ENCODE measurements at regions not wholly inside any gene's neighbourhood (a gene's known extent, or its start where the extent isn't known, plus 50 kb on each side); places are given as distances from the start of the nearest gene placed in this dataset.
A peak's percentile ranks its signal among the peaks of the same experiment; 100 is the strongest.

DNA sequence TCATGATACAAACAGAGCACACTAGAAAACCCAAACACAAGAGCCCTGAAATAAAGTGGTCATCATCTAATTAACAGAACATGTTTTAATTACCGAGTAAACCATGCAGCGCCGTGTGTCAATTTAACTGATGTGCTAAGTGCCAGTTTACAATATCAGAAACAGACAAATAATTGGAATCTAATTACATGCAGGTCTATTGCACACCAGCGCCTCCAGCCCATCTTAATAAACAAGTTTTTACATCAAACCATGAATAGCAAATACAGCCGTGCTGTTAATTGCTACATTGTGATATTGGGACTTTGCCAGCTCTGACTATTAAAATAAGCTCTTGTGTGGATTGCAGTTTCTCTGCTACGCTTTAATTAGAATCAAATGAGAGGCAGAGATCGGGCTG, 510.2 kb upstream of the MDFIC2 start:
- peaks cover 2% of the 10 kb centered on the region for H3K36me3 Mint-ChIP-seq (ENCODE audit: low read depth)
- no peaks in the 10 kb centered on the region for H3K27me3 Mint-ChIP-seq (ENCODE audit: low read depth)
- DNase-seq (ENCODE audit: low spot score), result no peak
- TF ChIP-seq, protein P1, sequence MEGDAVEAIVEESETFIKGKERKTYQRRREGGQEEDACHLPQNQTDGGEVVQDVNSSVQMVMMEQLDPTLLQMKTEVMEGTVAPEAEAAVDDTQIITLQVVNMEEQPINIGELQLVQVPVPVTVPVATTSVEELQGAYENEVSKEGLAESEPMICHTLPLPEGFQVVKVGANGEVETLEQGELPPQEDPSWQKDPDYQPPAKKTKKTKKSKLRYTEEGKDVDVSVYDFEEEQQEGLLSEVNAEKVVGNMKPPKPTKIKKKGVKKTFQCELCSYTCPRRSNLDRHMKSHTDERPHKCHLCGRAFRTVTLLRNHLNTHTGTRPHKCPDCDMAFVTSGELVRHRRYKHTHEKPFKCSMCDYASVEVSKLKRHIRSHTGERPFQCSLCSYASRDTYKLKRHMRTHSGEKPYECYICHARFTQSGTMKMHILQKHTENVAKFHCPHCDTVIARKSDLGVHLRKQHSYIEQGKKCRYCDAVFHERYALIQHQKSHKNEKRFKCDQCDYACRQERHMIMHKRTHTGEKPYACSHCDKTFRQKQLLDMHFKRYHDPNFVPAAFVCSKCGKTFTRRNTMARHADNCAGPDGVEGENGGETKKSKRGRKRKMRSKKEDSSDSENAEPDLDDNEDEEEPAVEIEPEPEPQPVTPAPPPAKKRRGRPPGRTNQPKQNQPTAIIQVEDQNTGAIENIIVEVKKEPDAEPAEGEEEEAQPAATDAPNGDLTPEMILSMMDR (IDR thresholded peaks at IDR 0.05), result no peak
- H3K27ac Mint-ChIP-seq (ENCODE audit: unreplicated experiment), result no peak overlapping the region
- peaks cover 56% of the 10 kb centered on the region for H3K4me1 Mint-ChIP-seq (ENCODE audit: low read depth)
- H3K9me3 Mint-ChIP-seq (ENCODE audit: low read depth), result peaks cover 7% of the 10 kb centered on the region
- H3K4me3 Mint-ChIP-seq (ENCODE audit: unreplicated experiment), result no peak overlapping the region

DNA sequence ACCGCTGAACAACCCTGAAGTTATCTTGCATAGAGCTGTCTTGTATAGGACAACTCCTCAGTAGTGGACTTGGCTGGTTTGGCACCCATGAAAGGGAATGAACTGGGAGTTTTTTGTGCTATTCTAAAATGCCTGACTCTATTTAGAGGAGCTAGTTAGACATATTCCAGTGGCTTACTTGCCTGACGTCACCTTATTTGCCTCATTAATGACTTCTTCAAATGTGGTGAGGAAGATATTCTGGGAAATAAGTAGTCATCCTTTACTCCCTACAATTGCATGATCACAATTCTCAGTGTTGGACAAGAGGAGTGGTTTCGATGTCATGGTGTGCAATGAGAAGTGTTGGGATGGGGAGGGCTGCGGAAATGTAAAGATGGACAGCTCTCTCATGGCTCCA, 509.2 kb upstream of the MDFIC2 start:
- peaks cover 2% of the 10 kb centered on the region for H3K36me3 Mint-ChIP-seq (ENCODE audit: low read depth)
- no peak overlapping the region for H3K27ac Mint-ChIP-seq (ENCODE audit: unreplicated experiment)
- peaks cover 8% of the 10 kb centered on the region for H3K9me3 Mint-ChIP-seq (ENCODE audit: low read depth)
- H3K27me3 Mint-ChIP-seq (ENCODE audit: low read depth), result no peaks in the 10 kb centered on the region
- no peak overlapping the region for H3K4me3 Mint-ChIP-seq (ENCODE audit: unreplicated experiment)
- TF ChIP-seq, protein P1 (IDR thresholded peaks at IDR 0.05), result no peak
- no peak for DNase-seq (ENCODE audit: low spot score)
- peaks cover 55% of the 10 kb centered on the region for H3K4me1 Mint-ChIP-seq (ENCODE audit: low read depth)

DNA sequence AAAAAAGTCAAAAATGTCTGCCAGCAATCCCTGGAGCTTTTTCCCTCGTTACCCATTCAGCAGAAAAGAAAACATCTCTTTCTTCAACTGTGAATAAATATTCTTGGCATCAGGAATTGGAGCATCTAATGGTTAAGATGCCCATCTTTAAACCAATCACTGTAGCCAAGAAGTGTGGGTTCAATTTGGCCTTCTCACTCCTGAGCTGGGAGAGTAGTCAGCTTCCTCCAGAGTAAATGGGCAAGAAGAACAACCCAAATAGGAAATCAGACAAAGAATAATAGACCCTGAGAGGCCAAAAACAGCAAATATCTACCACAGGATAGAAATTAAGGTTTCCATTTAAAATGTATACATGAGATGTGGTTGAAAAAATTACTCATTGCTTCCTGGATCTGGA, 508.0 kb upstream of the MDFIC2 start:
- Mint-ChIP-seq H3K4me3 (ENCODE audit: unreplicated experiment) (no peak overlapping the region), H3K27me3 (ENCODE audit: low read depth) (no peaks in the 10 kb centered on the region), H3K36me3 (ENCODE audit: low read depth) (no peaks in the 10 kb centered on the region), H3K9me3 (ENCODE audit: low read depth) (peaks cover 3% of the 10 kb centered on the region), H3K27ac (ENCODE audit: unreplicated experiment) (no peak overlapping the region), H3K4me1 (ENCODE audit: low read depth) (peaks cover 54% of the 10 kb centered on the region)
- DNase-seq (ENCODE audit: low spot score), result no peak
- TF ChIP-seq, protein P1 (IDR thresholded peaks at IDR 0.05), result no peak

DNA sequence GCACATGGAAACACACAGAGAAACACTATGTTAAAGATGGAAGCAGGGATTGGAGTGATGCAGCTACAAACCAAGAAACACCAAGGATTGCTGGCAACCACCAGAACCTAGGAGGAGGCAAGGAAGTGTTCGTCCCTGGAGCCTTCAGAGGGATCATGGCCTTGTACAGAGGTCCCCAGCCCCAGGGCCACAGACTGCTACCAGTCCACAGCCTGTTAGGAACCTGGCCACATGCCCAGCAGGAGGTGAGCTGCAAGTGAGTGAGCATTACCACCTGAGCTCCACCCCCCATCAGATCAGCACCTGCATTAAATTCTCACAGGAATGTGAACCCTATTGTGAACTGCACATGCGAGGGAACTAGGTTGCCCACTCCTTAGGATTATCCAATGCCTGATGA, 505.7 kb upstream of the MDFIC2 start:
- no peaks in the 10 kb centered on the region for H3K36me3 Mint-ChIP-seq (ENCODE audit: low read depth)
- no peaks in the 10 kb centered on the region for H3K27me3 Mint-ChIP-seq (ENCODE audit: low read depth)
- no peak overlapping the region for H3K27ac Mint-ChIP-seq (ENCODE audit: unreplicated experiment)
- DNase-seq (ENCODE audit: low spot score), result peak; percentile 78
- H3K4me3 Mint-ChIP-seq (ENCODE audit: unreplicated experiment), result no peak overlapping the region
- TF ChIP-seq, protein P1 (IDR thresholded peaks at IDR 0.05), result no peak
- peaks cover 37% of the 10 kb centered on the region for H3K4me1 Mint-ChIP-seq (ENCODE audit: low read depth)
- peaks cover 3% of the 10 kb centered on the region for H3K9me3 Mint-ChIP-seq (ENCODE audit: low read depth)

DNA sequence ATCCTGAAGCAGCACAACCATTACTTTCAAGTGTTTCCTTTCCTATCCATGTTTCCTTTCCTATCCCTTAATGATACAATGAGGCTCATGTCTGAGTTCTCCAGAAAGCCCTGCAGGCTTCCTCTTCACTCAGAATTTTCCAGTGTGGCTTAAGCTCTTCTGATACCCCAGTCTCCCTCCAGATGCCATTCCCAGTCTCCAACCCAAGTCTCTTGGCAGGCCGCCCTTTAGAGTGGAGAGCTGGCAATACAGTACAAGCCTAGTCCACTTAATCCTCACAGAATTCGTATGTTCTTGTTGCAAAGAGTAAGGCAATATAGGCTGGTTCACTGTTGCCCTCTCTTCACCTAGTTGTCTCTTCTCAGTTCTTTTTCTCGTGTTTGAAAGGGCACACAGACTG, 503.9 kb upstream of the MDFIC2 start:
- Mint-ChIP-seq H3K4me1 (ENCODE audit: low read depth) (peaks cover 40% of the 10 kb centered on the region), H3K36me3 (ENCODE audit: low read depth) (no peaks in the 10 kb centered on the region), H3K4me3 (ENCODE audit: unreplicated experiment) (no peak overlapping the region), H3K9me3 (ENCODE audit: low read depth) (peaks cover 6% of the 10 kb centered on the region), H3K27ac (ENCODE audit: unreplicated experiment) (no peak overlapping the region), H3K27me3 (ENCODE audit: low read depth) (no peaks in the 10 kb centered on the region)
- TF ChIP-seq, protein P1 (IDR thresholded peaks at IDR 0.05), result no peak
- DNase-seq (ENCODE audit: low spot score), result no peak
